ENCODE measurements at regions not wholly inside any gene's neighbourhood (a gene's known extent, or its start where the extent isn't known, plus 50 kb on each side); places are given as distances from the start of the nearest gene placed in this dataset.

- TF ChIP-seq EZH2 (IDR thresholded peaks at IDR 0.05; ENCODE audit: insufficient read depth, poor library complexity, severe bottlenecking) = no peak
- TF ChIP-seq EZH2phosphoT487 (IDR thresholded peaks at IDR 0.05; ENCODE audit: insufficient read depth, low read depth) = no peak
Observed at GRCh38 chr13:30006246-30006645, 155.8 kb upstream of the UBL3 start.
